ENCODE measurements at regions not wholly inside any gene's neighbourhood (a gene's known extent, or its start where the extent isn't known, plus 50 kb on each side); places are given as distances from the start of the nearest gene placed in this dataset.

DNA sequence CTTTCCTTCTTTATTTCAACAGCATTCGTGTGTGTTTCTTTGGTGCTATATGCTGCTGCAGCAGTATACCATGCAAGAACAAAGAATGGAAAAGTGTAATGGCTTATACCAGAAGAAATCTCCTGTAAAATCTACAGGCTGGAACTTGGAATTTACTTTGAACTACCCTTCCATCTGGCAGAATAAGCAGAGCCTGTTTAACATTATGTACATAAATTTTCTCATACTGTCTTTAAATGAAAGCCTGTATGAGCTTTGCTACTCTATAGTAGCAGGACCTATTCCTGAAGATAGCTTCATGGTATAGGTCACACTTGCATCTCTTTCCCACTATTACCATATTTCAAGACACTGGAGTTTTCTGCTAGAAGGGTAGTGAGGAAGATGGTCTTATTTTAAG lies 522.1 kb upstream of the GHITM start:
- ChIA-PET CTCF (no interaction called here), RAD21 (ENCODE audit: low non-redundant PET in 1 of 2, low total read pairs in 2 of 2, uncharacterized antibody in 2 of 2, unreplicated experiment in 2 of 2) (no interaction called here), POLR2A (no interaction called here)
- Histone ChIP-seq H3K27me3 (ENCODE audit: insufficient read depth, low read length) (no peaks in the 10 kb centered on the region), H3K79me2 (ENCODE audit: insufficient read depth, low read length) (no peaks in the 10 kb centered on the region), H2AFZ (ENCODE audit: low read depth, low read length, poor library complexity, severe bottlenecking) (no peak overlapping the region), H3K4me1 (ENCODE audit: control insufficient read depth in 1 of 2, insufficient read depth in 2 of 2, low read length in 2 of 2) (no peaks in the 10 kb centered on the region), H3K9ac (ENCODE audit: low read length) (no peak overlapping the region), H3K4me3 (replicated peaks in 1 of 2; ENCODE audit: low read depth in 1 of 2, low read length in 2 of 2) (no peak overlapping the region), H4K20me1 (ENCODE audit: insufficient read depth) (no peaks in the 10 kb centered on the region), H3K9me3 (ENCODE audit: control insufficient read depth in 1 of 2, insufficient read depth in 1 of 2, low read depth in 1 of 2, low read length in 2 of 2) (peaks cover 3 to 20% of the 10 kb centered on the region in 2 experiments; a peak in 2 of 4 replicates), H3K27ac (ENCODE audit: low read depth, low read length) (no peak overlapping the region), H3K4me2 (ENCODE audit: low read length) (no peak overlapping the region), H3K36me3 (ENCODE audit: control insufficient read depth in 1 of 2, insufficient read depth in 2 of 2, low read length in 2 of 2) (no peaks in the 10 kb centered on the region), H3K9me2 (ENCODE audit: insufficient read depth) (no peaks in the 10 kb centered on the region)
- TF ChIP-seq EZH2 (IDR thresholded peaks at IDR 0.05) = no peak
- no peak for TF ChIP-seq ZFX (IDR thresholded peaks at IDR 0.05)
- TF ChIP-seq EZH2phosphoT487 (IDR thresholded peaks at IDR 0.05; ENCODE audit: borderline replicate concordance) = no peak
- no peak for TF ChIP-seq EGR1 (IDR thresholded peaks at IDR 0.05; ENCODE audit: low read depth)
- TF ChIP-seq YY1 (IDR thresholded peaks at IDR 0.05; ENCODE audit: extremely low read depth, insufficient replicate concordance, low read depth, low read length) = no peak
- TF ChIP-seq, protein P1, sequence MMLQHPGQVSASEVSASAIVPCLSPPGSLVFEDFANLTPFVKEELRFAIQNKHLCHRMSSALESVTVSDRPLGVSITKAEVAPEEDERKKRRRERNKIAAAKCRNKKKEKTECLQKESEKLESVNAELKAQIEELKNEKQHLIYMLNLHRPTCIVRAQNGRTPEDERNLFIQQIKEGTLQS (IDR thresholded peaks at IDR 0.05) = no peak
- TF ChIP-seq CBX3 (IDR thresholded peaks at IDR 0.05; ENCODE audit: low read depth) = no peak
- TF ChIP-seq SRF (IDR thresholded peaks at IDR 0.05; ENCODE audit: low read depth) = no peak
- no peak for TF ChIP-seq CTCF (IDR thresholded peaks at IDR 0.05 in 2 of 3, conservative IDR thresholded peaks at IDR 0.05 in 1 of 3; ENCODE audit: borderline replicate concordance in 1 of 3, insufficient read depth in 1 of 3, low read depth in 2 of 3, low read length in 2 of 3)
- TF ChIP-seq SIN3A (IDR thresholded peaks at IDR 0.05; ENCODE audit: low read depth) = no peak
- TF ChIP-seq ZNF274 (IDR thresholded peaks at IDR 0.05; ENCODE audit: low read depth, low read length) = no peak
- no peak for TF ChIP-seq POLR2AphosphoS5 (IDR thresholded peaks at IDR 0.05; ENCODE audit: low read depth, low read length)
- TF ChIP-seq JUND (IDR thresholded peaks at IDR 0.05) = no peak
- no peak for TF ChIP-seq REST (IDR thresholded peaks at IDR 0.05; ENCODE audit: low read depth)
- TF ChIP-seq ZBTB33 (IDR thresholded peaks at IDR 0.05; ENCODE audit: extremely low read depth, insufficient replicate concordance, low read length) = no peak
- TF ChIP-seq RAD21 (IDR thresholded peaks at IDR 0.05; ENCODE audit: low read depth) = no peak
- DNase-seq (ENCODE audit: low read depth, low spot score) = no peak
- intact Hi-C loops (cut with micrococcal nuclease) = no loop called here
- BruUV-seq (replicated peaks) = no TSS peak
- no peak for ATAC-seq

All from HCT116 (cell line).